ENCODE measurements at regions not wholly inside any gene's neighbourhood (a gene's known extent, or its start where the extent isn't known, plus 50 kb on each side); places are given as distances from the start of the nearest gene placed in this dataset.
A peak's percentile ranks its signal among the peaks of the same experiment; 100 is the strongest.

DNA sequence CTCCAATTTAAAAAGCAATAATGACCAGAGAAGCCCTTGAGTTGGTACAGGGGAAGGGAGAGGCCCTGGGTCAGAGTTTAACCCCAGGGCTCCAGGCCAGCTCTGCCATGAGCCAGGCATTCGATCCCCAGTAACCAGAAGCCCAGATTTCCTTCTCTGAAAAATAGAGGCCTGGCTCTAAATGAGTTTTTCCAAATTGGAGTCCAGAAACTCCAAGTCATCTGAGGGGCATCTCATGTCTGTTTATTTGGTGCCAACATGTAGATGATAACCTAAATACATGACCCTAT lies 381.9 kb downstream of the CTTN start:
- Histone ChIP-seq H3K9me3 (replicated peaks) (peaks cover 65% of the 10 kb centered on the region), H3K36me3 (no peaks in the 10 kb centered on the region), H3K27ac (no peak overlapping the region), H3K4me1 (replicated peaks) (no peaks in the 10 kb centered on the region), H3K27me3 (replicated peaks) (no peaks in the 10 kb centered on the region), H3K4me3 (no peak overlapping the region)
- no peak for DNase-seq (ENCODE audit: low read depth in 1 of 2, low spot score in 2 of 2)

DNA sequence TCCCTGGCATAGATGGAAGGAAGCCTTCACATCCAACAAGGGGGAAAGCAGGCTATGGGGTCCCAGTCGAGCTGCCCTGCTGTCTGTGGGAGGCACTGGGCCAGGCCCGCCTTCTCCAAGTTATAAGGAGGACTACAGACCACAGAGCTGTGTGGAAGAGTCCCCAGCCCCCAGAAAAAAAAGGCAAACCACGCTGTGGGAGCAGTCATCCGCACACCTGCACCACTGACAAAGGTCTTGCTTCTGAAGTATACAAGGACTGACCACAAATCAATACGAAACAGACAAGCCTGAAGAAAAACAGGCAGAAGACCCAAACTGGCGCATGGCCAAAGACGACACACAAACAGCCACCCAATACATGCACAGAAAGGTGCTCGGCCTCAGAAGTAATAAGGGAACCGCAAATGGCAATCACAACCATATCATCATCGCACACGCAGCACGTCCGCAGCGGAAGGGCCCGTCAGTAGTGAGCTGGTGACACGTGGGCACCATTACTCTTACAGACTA lies 384.1 kb downstream of the CTTN start:
- Histone ChIP-seq H3K27me3 (replicated peaks) (no peaks in the 10 kb centered on the region), H3K4me1 (replicated peaks) (peaks cover under 1% of the 10 kb centered on the region), H3K36me3 (peaks cover under 1% of the 10 kb centered on the region; the same call in 1 of the 2 replicates), H3K9me3 (replicated peaks) (peaks cover 65% of the 10 kb centered on the region), H3K27ac (no peak overlapping the region), H3K4me3 (no peak overlapping the region)
- DNase-seq (ENCODE audit: low read depth in 1 of 2, low spot score in 2 of 2) = no peak

GRCh38 chr11:70783356-70783755 lies 385.0 kb downstream of the CTTN start:
- H3K36me3 ChIP-seq = peaks cover 5% of the 10 kb centered on the region; the same call in 1 of the 2 replicates
- H3K4me1 ChIP-seq (replicated peaks) = peaks cover 10% of the 10 kb centered on the region
- H3K27me3 ChIP-seq (replicated peaks) = no peaks in the 10 kb centered on the region
- H3K4me3 ChIP-seq = no peak overlapping the region
- DNase-seq (ENCODE audit: low read depth in 1 of 2, low spot score in 2 of 2) = no peak
- no peak overlapping the region for H3K27ac ChIP-seq
- H3K9me3 ChIP-seq (replicated peaks) = peaks cover 64% of the 10 kb centered on the region

GRCh38 chr11:70783821-70784220 lies 385.5 kb downstream of the CTTN start:
- peaks cover 68% of the 10 kb centered on the region for H3K9me3 ChIP-seq (replicated peaks)
- DNase-seq (ENCODE audit: low read depth in 1 of 2, low spot score in 2 of 2) = no peak
- no peaks in the 10 kb centered on the region for H3K27me3 ChIP-seq (replicated peaks)
- H3K27ac ChIP-seq = no peak overlapping the region
- peaks cover 5% of the 10 kb centered on the region; the same call in 1 of the 2 replicates for H3K36me3 ChIP-seq
- peaks cover 14% of the 10 kb centered on the region for H3K4me1 ChIP-seq (replicated peaks)
- H3K4me3 ChIP-seq = no peak overlapping the region

- H3K4me3 ChIP-seq = no peak overlapping the region
- DNase-seq (ENCODE audit: low read depth in 1 of 2, low spot score in 2 of 2) = no peak
- H3K36me3 ChIP-seq = peaks cover 5% of the 10 kb centered on the region; the same call in 1 of the 2 replicates
- H3K4me1 ChIP-seq (replicated peaks) = peaks cover 30% of the 10 kb centered on the region
- H3K27ac ChIP-seq = no peak overlapping the region
- H3K27me3 ChIP-seq (replicated peaks) = no peaks in the 10 kb centered on the region
- peaks cover 78% of the 10 kb centered on the region for H3K9me3 ChIP-seq (replicated peaks)
Observed at GRCh38 chr11:70785372-70785771, 387.0 kb downstream of the CTTN start.

GRCh38 chr11:70786021-70786665 lies 387.8 kb downstream of the CTTN start:
- H3K36me3 ChIP-seq = peaks cover 5% of the 10 kb centered on the region; the same call in 1 of the 2 replicates
- DNase-seq (ENCODE audit: low read depth in 1 of 2, low spot score in 2 of 2) = no peak

GRCh38 chr11:70788248-70789022 lies 390.1 kb downstream of the CTTN start:
- Histone ChIP-seq H3K4me3 (no peak overlapping the region), H3K9me3 (replicated peaks) (peaks cover 81% of the 10 kb centered on the region), H3K27ac (peak overlapping the region; percentile 83), H3K4me1 (replicated peaks) (peaks cover 38% of the 10 kb centered on the region), H3K27me3 (replicated peaks) (no peaks in the 10 kb centered on the region), H3K36me3 (peaks cover 5% of the 10 kb centered on the region; the same call in 1 of the 2 replicates)
- DNase-seq (ENCODE audit: low read depth in 1 of 2, low spot score in 2 of 2) = peak; percentile 83 to 89

More at GRCh38 chr11:70786021-70786665, 387.8 kb downstream of the CTTN start:
- Histone ChIP-seq H3K4me1 (replicated peaks) (peaks cover 38% of the 10 kb centered on the region), H3K4me3 (no peak overlapping the region), H3K27ac (no peak overlapping the region), H3K9me3 (replicated peaks) (peaks cover 79% of the 10 kb centered on the region), H3K27me3 (replicated peaks) (no peaks in the 10 kb centered on the region)

- DNase-seq (ENCODE audit: low read depth in 1 of 2, low spot score in 2 of 2) = peak in 1 of 2 experiments; percentile 38
- Histone ChIP-seq H3K9me3 (replicated peaks) (peaks cover 76% of the 10 kb centered on the region), H3K4me3 (no peak overlapping the region), H3K4me1 (replicated peaks) (peaks cover 38% of the 10 kb centered on the region), H3K27ac (no peak overlapping the region), H3K36me3 (peaks cover 5% of the 10 kb centered on the region; the same call in 1 of the 2 replicates), H3K27me3 (replicated peaks) (no peaks in the 10 kb centered on the region)
Observed at GRCh38 chr11:70790671-70791300, 392.5 kb downstream of the CTTN start.

GRCh38 chr11:70796648-70797227 lies 398.4 kb downstream of the CTTN start:
- peaks cover 75% of the 10 kb centered on the region for H3K9me3 ChIP-seq (replicated peaks)
- H3K36me3 ChIP-seq = peaks cover 6% of the 10 kb centered on the region
- H3K27ac ChIP-seq = no peak overlapping the region
- H3K27me3 ChIP-seq (replicated peaks) = no peaks in the 10 kb centered on the region
- no peak for DNase-seq (ENCODE audit: low read depth in 1 of 2, low spot score in 2 of 2)
- peaks cover 4% of the 10 kb centered on the region; the same call in 1 of the 2 replicates for H3K4me1 ChIP-seq (replicated peaks)
- H3K4me3 ChIP-seq = no peak overlapping the region

GRCh38 chr11:70798296-70798695 lies 400.0 kb downstream of the CTTN start:
- DNase-seq (ENCODE audit: low read depth in 1 of 2, low spot score in 2 of 2) = no peak
- Histone ChIP-seq H3K27ac (no peak overlapping the region), H3K9me3 (replicated peaks) (peaks cover 76% of the 10 kb centered on the region), H3K4me3 (no peak overlapping the region), H3K4me1 (replicated peaks) (peaks cover 4% of the 10 kb centered on the region; the same call in 1 of the 2 replicates), H3K36me3 (peaks cover 6% of the 10 kb centered on the region), H3K27me3 (replicated peaks) (no peaks in the 10 kb centered on the region)

DNA sequence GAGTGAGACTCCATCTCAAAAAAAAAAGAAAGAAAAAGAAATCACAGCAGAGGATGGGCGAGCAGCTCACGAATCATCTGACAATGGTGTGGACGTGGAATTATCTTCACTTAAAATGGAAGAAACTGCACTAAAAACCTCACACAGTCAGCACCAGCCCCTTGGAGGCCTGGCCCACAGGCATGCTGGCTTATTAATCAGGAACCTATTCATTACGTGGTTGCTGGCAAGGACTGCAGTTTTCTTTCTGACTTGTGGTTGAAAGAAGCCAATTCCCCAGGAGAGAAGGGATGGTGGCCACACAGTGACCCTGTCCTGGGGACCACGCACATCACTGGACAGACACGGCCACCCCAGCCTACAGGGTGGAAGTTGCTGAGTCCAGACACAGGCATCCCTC lies 401.1 kb downstream of the CTTN start:
- peaks cover 8% of the 10 kb centered on the region for H3K36me3 ChIP-seq
- H3K4me3 ChIP-seq = no peak overlapping the region
- H3K27ac ChIP-seq = no peak overlapping the region
- H3K9me3 ChIP-seq (replicated peaks) = peaks cover 80% of the 10 kb centered on the region
- H3K27me3 ChIP-seq (replicated peaks) = no peaks in the 10 kb centered on the region
- peaks cover 4% of the 10 kb centered on the region; the same call in 1 of the 2 replicates for H3K4me1 ChIP-seq (replicated peaks)
- no peak for DNase-seq (ENCODE audit: low read depth in 1 of 2, low spot score in 2 of 2)

- Histone ChIP-seq H3K27me3 (replicated peaks) (no peaks in the 10 kb centered on the region), H3K36me3 (peaks cover 8% of the 10 kb centered on the region), H3K4me3 (no peak overlapping the region), H3K27ac (no peak overlapping the region), H3K4me1 (replicated peaks) (peaks cover 4% of the 10 kb centered on the region; the same call in 1 of the 2 replicates), H3K9me3 (replicated peaks) (peaks cover 87% of the 10 kb centered on the region)
- DNase-seq (ENCODE audit: low read depth in 1 of 2, low spot score in 2 of 2) = no peak
Observed at GRCh38 chr11:70802185-70802584, 403.9 kb downstream of the CTTN start.

- Histone ChIP-seq H3K27me3 (replicated peaks) (no peaks in the 10 kb centered on the region), H3K4me1 (replicated peaks) (peaks cover 4% of the 10 kb centered on the region; the same call in 1 of the 2 replicates), H3K4me3 (no peak overlapping the region), H3K9me3 (replicated peaks) (peaks cover 85% of the 10 kb centered on the region), H3K27ac (no peak overlapping the region), H3K36me3 (0 out of 2 replicates have a peak, but pooled peaks cover 2% of the 10 kb centered on the region)
- DNase-seq (ENCODE audit: low read depth in 1 of 2, low spot score in 2 of 2) = no peak
Observed at GRCh38 chr11:70804139-70804837, 406.0 kb downstream of the CTTN start.

All from SJSA1 (cell line).